ENCODE measurements at regions not wholly inside any gene's neighbourhood (a gene's known extent, or its start where the extent isn't known, plus 50 kb on each side); places are given as distances from the start of the nearest gene placed in this dataset.

GRCh38 chr7:79968894-79969293 lies 165.7 kb upstream of the GNAI1 start:
- DNase-seq: no peak
- no peaks in the 10 kb centered on the region for H3K36me3 ChIP-seq
- no peaks in the 10 kb centered on the region for H3K27me3 ChIP-seq
- H3K4me3 ChIP-seq: no peak overlapping the region
- no peaks in the 10 kb centered on the region for H3K4me1 ChIP-seq
- H3K27ac ChIP-seq: no peak overlapping the region
- TF ChIP-seq POLR2A (IDR thresholded peaks at IDR 0.05): no peak
- TF ChIP-seq, protein P1, sequence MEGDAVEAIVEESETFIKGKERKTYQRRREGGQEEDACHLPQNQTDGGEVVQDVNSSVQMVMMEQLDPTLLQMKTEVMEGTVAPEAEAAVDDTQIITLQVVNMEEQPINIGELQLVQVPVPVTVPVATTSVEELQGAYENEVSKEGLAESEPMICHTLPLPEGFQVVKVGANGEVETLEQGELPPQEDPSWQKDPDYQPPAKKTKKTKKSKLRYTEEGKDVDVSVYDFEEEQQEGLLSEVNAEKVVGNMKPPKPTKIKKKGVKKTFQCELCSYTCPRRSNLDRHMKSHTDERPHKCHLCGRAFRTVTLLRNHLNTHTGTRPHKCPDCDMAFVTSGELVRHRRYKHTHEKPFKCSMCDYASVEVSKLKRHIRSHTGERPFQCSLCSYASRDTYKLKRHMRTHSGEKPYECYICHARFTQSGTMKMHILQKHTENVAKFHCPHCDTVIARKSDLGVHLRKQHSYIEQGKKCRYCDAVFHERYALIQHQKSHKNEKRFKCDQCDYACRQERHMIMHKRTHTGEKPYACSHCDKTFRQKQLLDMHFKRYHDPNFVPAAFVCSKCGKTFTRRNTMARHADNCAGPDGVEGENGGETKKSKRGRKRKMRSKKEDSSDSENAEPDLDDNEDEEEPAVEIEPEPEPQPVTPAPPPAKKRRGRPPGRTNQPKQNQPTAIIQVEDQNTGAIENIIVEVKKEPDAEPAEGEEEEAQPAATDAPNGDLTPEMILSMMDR (IDR thresholded peaks at IDR 0.05): no peak
- no peaks in the 10 kb centered on the region for H3K9me3 ChIP-seq

- Histone ChIP-seq H3K27me3 (no peaks in the 10 kb centered on the region), H3K4me1 (no peaks in the 10 kb centered on the region), H3K9me3 (no peaks in the 10 kb centered on the region), H3K27ac (no peak overlapping the region), H3K4me3 (no peak overlapping the region), H3K36me3 (no peaks in the 10 kb centered on the region)
- no peak for TF ChIP-seq POLR2A (IDR thresholded peaks at IDR 0.05)
- TF ChIP-seq, protein P1 (IDR thresholded peaks at IDR 0.05): no peak
- no peak for DNase-seq
These were observed 166.5 kb upstream of the GNAI1 start for GRCh38 chr7:79968077-79968648.

DNA sequence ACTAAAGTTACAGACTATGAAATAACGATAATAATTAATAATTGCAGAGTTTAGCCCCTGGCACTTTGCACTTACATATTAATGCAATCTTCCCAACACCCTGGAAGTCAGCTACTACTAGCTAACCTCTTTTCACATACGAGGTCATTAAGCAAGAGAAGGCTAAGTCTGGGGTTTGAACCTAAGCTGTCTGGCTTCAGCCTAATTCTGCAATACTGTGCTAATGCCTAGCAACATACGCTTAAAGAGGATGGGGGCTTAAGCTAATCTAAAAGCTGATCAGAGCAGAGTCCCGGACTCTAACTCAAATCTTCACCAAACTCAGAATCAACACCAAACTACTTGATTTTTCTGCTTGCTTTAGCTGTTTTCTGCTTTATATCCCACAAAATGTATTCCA lies 168.7 kb upstream of the GNAI1 start:
- H3K4me3 ChIP-seq: no peak overlapping the region
- no peaks in the 10 kb centered on the region for H3K4me1 ChIP-seq
- no peaks in the 10 kb centered on the region for H3K27me3 ChIP-seq
- TF ChIP-seq POLR2A (IDR thresholded peaks at IDR 0.05): no peak
- TF ChIP-seq, protein P1 (IDR thresholded peaks at IDR 0.05): no peak
- H3K9me3 ChIP-seq: no peaks in the 10 kb centered on the region
- no peak overlapping the region for H3K27ac ChIP-seq
- DNase-seq: no peak
- no peaks in the 10 kb centered on the region for H3K36me3 ChIP-seq

- Histone ChIP-seq H3K36me3 (no peaks in the 10 kb centered on the region), H3K27me3 (no peaks in the 10 kb centered on the region), H3K27ac (no peak overlapping the region), H3K4me3 (no peak overlapping the region), H3K9me3 (no peaks in the 10 kb centered on the region), H3K4me1 (no peaks in the 10 kb centered on the region)
- TF ChIP-seq POLR2A (IDR thresholded peaks at IDR 0.05): no peak
- TF ChIP-seq, protein P1 (IDR thresholded peaks at IDR 0.05): no peak
- DNase-seq: no peak
These were observed 170.2 kb upstream of the GNAI1 start for GRCh38 chr7:79964463-79964862.

GRCh38 chr7:79953130-79953529 lies 181.5 kb upstream of the GNAI1 start:
- no peaks in the 10 kb centered on the region for H3K27me3 ChIP-seq
- H3K4me3 ChIP-seq: no peak overlapping the region
- no peak for TF ChIP-seq POLR2A (IDR thresholded peaks at IDR 0.05)
- TF ChIP-seq, protein P1 (IDR thresholded peaks at IDR 0.05): no peak
- DNase-seq: no peak
- no peaks in the 10 kb centered on the region for H3K36me3 ChIP-seq
- H3K9me3 ChIP-seq: no peaks in the 10 kb centered on the region
- H3K4me1 ChIP-seq: no peaks in the 10 kb centered on the region
- H3K27ac ChIP-seq: no peak overlapping the region

GRCh38 chr7:79952399-79952798 lies 182.2 kb upstream of the GNAI1 start:
- no peak for DNase-seq
- no peaks in the 10 kb centered on the region for H3K9me3 ChIP-seq
- no peaks in the 10 kb centered on the region for H3K4me1 ChIP-seq
- H3K27ac ChIP-seq: no peak overlapping the region
- H3K36me3 ChIP-seq: no peaks in the 10 kb centered on the region
- TF ChIP-seq, protein P1 (IDR thresholded peaks at IDR 0.05): no peak
- no peaks in the 10 kb centered on the region for H3K27me3 ChIP-seq
- H3K4me3 ChIP-seq: no peak overlapping the region

Measured in Peyer's patch (tissue), 4 donors.